Epidermal melanocyte (primary cell): ENCODE measurements at regions not wholly inside any gene's neighbourhood (a gene's known extent, or its start where the extent isn't known, plus 50 kb on each side); places are given as distances from the start of the nearest gene placed in this dataset.
"Not testable (repeated sequence)": the region's sequence is repeated elsewhere in the genome, so short reads cannot be mapped to it uniquely, and the experiment has no call there.

ENCODE experiments used
- DNase-seq: peaks from one replicate; pipeline ENCODE4 v3.0.0; 2011; ENCODE audit warnings: low spot score; ENCODE audit not compliant: insufficient read length

- DNase-seq, result no peak
Measured at GRCh38 chr3:72536878-72537267, 311.4 kb downstream of the SHQ1 start.

- DNase-seq, result no peak
Measured at GRCh38 chr3:72536206-72536877, 311.9 kb downstream of the SHQ1 start.

- no peak for DNase-seq
Measured at GRCh38 chr3:72535772-72536171, 312.5 kb downstream of the SHQ1 start.

- DNase-seq, result no peak
Measured at GRCh38 chr3:72533591-72534473, 314.4 kb downstream of the SHQ1 start.

- DNase-seq, result no peak
Measured at GRCh38 chr3:72530426-72530825, 317.8 kb downstream of the SHQ1 start.

GRCh38 chr3:72529081-72529480 is 319.2 kb downstream of the SHQ1 start:
- no peak for DNase-seq

DNA sequence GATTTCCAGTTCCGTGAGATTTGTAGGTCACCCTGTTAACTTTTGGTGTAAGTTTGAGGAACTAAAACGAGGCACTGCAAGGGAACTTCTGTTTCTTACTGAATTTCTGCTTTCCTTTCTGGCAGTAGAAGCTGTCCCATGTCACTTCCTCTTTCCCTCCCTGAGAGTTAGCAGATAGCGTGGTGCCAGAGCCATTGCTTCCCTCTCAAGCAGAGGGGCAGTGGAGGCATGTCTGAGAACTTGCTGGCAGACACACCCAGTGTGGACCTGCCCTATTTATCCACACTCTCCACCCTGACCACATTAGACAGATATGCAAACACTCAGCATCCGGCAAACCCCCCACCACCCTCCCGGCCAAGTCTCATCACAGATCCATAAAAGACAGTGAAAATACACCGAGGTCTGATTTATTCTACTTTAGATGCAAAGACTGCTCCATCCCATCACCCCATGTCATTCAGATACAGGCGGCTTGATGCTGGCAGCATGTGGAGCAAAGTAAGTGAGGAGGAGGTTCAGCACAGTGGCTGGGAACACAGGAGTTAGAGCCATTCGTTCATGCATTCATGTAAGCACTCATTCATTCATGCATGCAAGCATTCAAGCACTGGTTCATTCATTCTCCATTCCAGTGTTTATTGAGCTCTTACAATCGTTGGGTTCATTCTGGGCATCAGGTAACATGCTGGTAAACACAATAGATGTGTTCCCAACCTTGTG is 324.7 kb downstream of the SHQ1 start:
- no peak for DNase-seq

GRCh38 chr3:72520690-72521308 is 327.4 kb downstream of the SHQ1 start:
- DNase-seq, result no peak

- no peak for DNase-seq
Measured at GRCh38 chr3:72519946-72520604, 328.2 kb downstream of the SHQ1 start.

DNA sequence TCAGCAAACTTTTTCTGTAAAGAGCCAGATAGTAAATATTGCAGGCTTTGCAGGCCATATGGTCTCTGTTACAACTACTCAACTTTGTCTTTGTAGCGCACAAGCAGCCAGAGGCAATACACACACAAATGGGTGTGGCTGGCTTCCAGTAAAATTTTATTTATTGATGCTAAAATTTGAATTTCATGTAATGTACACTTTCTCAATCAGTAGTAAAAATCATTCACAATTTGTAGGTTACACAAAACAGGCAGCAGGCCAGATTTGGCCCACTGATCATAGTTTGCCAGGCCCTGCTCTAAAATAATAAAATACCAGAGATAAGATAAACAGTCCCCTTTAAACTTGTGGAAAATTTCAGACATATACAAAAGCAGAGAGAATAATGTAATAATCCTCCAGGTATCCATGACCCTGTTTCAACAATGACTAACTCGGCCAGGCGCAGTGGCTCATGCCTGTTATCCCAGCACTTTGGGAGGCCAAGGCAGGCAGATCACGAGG is 330.3 kb downstream of the SHQ1 start:
- DNase-seq, result no peak

DNA sequence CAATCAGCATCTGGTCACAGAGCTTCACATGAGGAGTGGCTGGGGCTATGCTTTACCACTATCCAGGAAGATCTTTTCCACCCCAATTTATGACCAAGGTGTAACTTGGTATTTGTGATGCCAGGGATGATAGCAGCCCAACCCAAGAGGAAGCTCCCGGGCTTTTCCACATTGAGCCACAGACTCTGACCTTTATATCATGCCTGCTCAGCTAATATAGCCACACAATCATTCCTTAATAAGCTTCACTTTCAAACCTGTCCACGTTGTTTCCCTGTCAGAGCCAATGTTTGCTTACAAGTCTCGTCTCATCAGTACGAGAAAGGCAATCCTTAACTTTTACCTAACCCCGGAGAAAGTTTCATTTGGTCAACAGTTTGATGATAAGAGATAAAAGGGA is 330.9 kb downstream of the SHQ1 start:
- DNase-seq, result no peak

DNA sequence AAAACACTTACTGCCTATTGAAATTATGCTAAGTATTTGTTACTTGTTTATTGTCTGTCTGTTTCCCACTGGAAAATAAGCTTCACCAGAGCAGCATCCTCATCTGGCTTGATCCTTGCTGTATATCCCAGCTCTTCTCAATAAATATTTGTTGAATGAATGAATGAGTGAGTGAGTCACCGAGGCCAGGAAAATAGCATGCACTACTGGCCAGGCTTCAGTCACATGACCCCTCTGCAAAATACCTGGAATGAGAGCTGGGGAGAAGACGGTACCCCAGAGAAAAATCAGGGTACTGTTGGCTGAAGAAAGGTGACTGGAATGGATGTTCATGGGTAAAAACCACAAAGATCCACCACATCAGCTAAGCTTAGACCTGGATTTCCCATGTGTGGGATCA is 331.9 kb downstream of the SHQ1 start:
- no peak for DNase-seq

GRCh38 chr3:72515941-72516340 is 332.3 kb downstream of the SHQ1 start:
- no peak for DNase-seq

DNA sequence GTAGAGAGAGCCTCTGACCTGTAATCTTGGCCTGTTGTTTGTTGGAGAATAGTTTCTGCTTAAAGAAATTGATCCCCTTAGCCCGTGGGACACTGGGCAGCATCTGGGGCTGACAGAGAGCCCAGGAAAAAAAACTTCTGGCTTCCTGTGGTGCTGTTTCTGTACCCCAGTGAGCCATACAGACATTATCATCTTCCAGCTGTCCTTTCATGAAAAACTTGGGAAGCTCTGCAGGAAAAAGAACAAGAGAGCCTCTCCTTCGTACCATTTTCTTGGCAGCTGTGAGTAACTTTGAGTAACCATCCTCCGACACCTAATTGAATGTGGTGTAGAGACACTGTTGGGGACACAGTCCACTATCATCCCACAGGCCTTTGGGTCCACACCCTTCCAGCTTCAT is 333.0 kb downstream of the SHQ1 start:
- DNase-seq, result no peak

GRCh38 chr3:72510247-72510646 is 338.0 kb downstream of the SHQ1 start:
- no peak for DNase-seq

DNA sequence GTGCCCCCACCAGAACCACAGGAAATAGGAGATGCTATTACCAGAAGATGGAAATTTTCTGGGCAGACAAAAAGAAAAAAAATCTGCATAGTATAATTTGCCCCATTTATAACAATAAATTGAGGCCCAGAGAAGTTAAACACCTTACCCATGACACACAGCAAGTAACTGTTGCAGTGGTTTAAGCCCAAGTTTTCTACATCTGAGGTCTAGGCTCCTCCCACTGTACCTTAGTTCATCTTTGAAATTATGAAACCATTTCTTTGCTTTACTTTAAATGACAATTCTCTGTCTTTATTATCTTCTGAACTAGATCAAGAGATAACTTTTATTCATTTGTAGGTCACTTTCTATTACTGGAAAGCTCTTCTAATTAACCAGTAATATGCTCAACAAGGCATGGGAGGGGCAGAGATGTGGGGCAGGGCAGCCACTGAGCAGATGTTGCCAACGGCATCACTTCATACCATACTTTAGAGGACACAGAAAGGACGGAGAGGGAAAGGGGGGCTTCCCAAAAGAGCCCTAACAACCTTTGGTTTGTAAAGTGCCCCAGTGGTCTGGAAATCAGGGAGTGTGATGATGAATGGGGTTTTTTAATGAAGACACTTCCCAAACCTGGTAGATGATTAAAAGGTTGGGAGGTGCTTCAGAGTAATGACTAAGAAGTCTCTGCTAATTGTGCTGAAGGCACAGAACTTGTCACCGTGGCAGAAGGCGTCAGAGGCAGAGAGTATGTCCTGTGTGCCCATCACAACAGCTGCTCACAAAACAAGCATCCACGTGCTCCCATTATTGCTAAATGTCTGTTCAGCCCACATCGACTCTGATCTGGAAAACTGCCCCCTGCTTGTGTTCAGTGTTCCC is 342.5 kb downstream of the SHQ1 start:
- DNase-seq, result no peak

DNA sequence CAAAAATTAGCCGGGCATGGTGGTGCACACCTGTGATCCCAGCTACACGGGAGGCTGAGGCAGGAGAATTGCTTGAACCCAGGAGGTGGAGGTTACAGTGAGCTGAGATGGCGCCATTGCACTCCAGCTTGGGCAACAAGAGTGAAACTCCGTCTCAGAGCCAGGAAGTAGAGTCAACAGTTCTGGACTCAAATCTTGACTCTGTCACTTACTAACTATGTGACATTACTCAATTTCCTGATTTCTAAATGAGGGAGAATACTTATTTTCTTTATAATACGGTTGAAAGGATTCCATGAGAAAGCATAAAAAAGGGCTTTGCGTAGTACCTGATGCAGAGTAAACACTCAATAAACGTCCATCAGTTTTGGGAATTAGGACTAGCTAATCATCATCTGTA is 350.7 kb downstream of the SHQ1 start:
- DNase-seq, result not testable (repeated sequence)

- DNase-seq, result no peak
Measured at GRCh38 chr3:72496051-72496670, 352.1 kb downstream of the SHQ1 start.

DNA sequence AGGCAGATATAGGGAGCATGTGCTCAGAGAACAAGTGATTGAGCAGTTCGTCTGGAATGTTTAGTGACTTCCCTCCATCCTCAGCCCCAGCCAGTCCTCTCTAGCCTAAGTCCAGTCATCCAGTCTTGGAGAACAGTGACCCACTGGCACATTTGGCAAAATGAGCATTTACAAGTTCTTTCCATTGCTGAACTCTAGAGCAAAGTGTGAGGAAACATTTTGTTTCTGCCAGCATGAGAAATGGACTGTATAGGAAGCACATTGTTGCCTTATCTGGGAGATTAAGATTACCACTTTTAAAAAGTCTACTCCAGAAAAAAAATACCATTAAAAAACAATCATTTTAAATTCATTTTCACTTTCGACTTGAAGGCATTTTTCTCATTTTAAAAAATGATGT is 353.6 kb downstream of the SHQ1 start:
- no peak for DNase-seq

DNA sequence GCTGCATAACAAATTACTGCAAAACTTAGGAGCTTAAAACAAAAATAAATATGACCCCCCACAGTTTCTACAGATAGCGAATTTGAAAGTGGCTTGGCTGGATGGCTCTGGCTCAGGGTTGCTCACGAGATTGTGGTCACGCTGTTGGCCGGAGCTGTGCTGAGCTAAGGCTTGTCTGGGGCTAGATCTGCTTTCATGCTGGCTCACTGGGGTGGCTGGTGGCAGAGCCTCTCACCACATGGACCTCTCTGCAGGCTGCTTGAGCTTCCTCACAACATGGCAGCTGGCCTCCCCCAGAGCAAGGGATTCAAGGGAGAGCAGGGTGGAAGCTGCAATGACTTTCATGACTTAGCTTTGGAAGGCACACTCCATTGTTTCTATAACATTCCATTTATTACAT is 354.1 kb downstream of the SHQ1 start:
- DNase-seq, result no peak
